ENCODE measurements at regions not wholly inside any gene's neighbourhood (a gene's known extent, or its start where the extent isn't known, plus 50 kb on each side); places are given as distances from the start of the nearest gene placed in this dataset.

DNA sequence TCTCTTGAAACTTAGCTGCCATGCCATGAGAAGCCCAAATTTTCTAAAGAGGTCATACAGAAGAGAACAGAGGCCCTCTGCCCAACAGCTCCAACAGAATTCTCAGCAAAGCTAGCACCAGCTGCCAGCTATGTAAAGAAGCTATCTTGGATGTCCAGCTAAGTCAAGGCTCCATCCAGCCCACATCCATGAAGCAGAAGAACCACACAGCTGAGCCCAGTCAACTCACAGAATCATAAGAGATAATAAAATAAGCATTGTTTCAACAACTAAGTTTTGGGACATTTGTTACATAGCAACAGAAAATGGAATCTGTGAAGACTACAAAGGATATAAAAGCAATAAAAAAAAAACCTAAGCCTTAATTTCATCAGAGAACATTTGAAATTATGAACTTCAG lies 434.3 kb downstream of the TXNL1 start:
- H3K9me3 ChIP-seq: peaks cover 0 to 9% (median 4%) of the 10 kb centered on the region in 4 donors
- no peak for DNase-seq
- no peaks in the 10 kb centered on the region for H3K4me1 ChIP-seq
- TF ChIP-seq POLR2AphosphoS5 (IDR thresholded peaks at IDR 0.05): no peak
- no peak for TF ChIP-seq EP300 (IDR thresholded peaks at IDR 0.05)
- no peak for TF ChIP-seq POLR2A (IDR thresholded peaks at IDR 0.05)
- TF ChIP-seq, protein P1, sequence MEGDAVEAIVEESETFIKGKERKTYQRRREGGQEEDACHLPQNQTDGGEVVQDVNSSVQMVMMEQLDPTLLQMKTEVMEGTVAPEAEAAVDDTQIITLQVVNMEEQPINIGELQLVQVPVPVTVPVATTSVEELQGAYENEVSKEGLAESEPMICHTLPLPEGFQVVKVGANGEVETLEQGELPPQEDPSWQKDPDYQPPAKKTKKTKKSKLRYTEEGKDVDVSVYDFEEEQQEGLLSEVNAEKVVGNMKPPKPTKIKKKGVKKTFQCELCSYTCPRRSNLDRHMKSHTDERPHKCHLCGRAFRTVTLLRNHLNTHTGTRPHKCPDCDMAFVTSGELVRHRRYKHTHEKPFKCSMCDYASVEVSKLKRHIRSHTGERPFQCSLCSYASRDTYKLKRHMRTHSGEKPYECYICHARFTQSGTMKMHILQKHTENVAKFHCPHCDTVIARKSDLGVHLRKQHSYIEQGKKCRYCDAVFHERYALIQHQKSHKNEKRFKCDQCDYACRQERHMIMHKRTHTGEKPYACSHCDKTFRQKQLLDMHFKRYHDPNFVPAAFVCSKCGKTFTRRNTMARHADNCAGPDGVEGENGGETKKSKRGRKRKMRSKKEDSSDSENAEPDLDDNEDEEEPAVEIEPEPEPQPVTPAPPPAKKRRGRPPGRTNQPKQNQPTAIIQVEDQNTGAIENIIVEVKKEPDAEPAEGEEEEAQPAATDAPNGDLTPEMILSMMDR (IDR thresholded peaks at IDR 0.05): no peak
- H3K27ac ChIP-seq: no peak overlapping the region
- no peak overlapping the region for H3K4me3 ChIP-seq
- no peaks in the 10 kb centered on the region for H3K36me3 ChIP-seq
- no peak for ATAC-seq (ENCODE audit: low FRiP score in 2 of 2)
- H3K27me3 ChIP-seq: no peaks in the 10 kb centered on the region

- TF ChIP-seq POLR2AphosphoS5 (IDR thresholded peaks at IDR 0.05) (no peak), POLR2A (IDR thresholded peaks at IDR 0.05) (no peak), EP300 (IDR thresholded peaks at IDR 0.05) (no peak)
- TF ChIP-seq, protein P1 (IDR thresholded peaks at IDR 0.05): no peak
- no peak for DNase-seq
- Histone ChIP-seq H3K36me3 (no peaks in the 10 kb centered on the region), H3K9me3 (peaks cover 0 to 9% (median 4%) of the 10 kb centered on the region in 4 donors), H3K4me3 (no peak overlapping the region), H3K4me1 (no peaks in the 10 kb centered on the region), H3K27ac (no peak overlapping the region), H3K27me3 (no peaks in the 10 kb centered on the region)
- 74 to 80% methylated on average over 3 of the region's 3 CpGs for WGBS, 2 donors
- ATAC-seq (ENCODE audit: low FRiP score in 2 of 2): no peak
These were observed 435.7 kb downstream of the TXNL1 start for GRCh38 chr18:56202678-56203077.

DNA sequence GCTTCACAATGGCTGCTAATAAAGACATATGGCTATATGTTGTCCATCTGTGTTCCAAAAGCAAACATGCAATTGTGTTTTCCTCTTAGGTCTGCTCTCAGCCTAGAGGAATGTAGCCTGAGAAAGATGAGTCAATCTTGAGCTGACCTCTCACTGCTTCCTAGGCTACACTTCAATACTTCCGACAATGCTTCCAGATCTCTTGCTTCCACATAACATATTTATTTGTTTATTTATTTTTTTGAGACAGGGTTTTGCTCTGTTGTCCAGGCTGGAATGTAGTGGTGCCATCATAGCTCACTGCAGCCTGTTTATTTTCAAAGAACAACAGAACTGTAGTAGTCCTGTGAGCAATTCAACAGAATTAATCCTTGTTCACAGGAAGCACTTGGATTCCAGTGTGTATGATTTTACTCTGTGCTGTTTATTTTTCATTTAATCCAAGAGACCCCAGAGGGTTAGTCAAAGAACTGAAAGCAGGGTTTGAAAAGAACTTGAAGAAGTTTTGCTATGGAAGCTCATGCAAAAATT lies 437.9 kb downstream of the TXNL1 start:
- H3K27me3 ChIP-seq: no peaks in the 10 kb centered on the region
- 61 to 82% methylated on average over 1 of the region's 1 CpG for WGBS, 2 donors
- no peak overlapping the region for H3K4me3 ChIP-seq
- peak overlapping the region in 2 of 4 donors; percentile 4 to 63 for H3K27ac ChIP-seq
- H3K36me3 ChIP-seq: no peaks in the 10 kb centered on the region
- ATAC-seq (ENCODE audit: low FRiP score in 2 of 2): peak; percentile 15 to 61
- peaks cover 0 to 9% (median 4%) of the 10 kb centered on the region in 4 donors for H3K9me3 ChIP-seq
- TF ChIP-seq POLR2AphosphoS5 (IDR thresholded peaks at IDR 0.05) (no peak), EP300 (IDR thresholded peaks at IDR 0.05) (no peak)
- DNase-seq: no peak
- H3K4me1 ChIP-seq: no peaks in the 10 kb centered on the region

DNA sequence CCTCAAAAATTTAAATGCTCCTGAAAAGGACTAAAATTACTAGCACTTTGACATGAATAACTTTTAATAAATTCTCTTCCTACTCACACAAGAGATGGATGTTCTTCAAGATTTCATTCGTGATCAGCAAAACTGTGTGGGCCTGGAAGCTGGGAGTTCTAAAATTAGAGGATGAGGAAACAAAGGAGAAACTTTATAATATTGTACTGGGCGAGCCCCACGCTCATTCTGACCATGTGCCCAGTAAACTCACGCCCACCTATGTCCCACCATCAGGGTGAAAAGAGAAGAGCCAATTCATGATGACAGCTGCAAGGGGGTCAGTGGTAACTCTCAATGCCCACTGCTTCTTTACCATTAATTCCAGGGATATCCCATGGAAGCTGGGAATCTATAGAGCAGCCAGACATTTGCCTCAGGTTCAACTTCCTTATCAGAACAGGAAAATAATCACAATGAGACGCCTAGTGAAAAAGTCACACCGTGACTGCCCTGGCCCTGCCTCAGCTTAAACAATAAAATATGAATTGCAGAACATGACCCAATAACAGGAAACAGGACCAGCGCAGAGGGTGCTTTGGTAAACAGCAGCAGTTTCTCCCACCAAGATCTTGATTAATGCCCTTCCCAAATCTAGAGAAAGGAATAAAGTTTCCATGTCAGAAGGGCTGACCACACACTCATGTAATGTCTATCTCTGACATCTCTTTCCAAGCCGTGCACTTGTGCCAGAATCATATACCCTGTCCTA lies 438.6 kb downstream of the TXNL1 start:
- Histone ChIP-seq H3K4me3 (no peak overlapping the region), H3K9me3 (peaks cover 0 to 9% (median 4%) of the 10 kb centered on the region in 4 donors), H3K4me1 (no peaks in the 10 kb centered on the region), H3K27me3 (no peaks in the 10 kb centered on the region), H3K36me3 (no peaks in the 10 kb centered on the region), H3K27ac (peak overlapping the region in 2 of 4 donors; percentile 4 to 63)
- no peak for ATAC-seq (ENCODE audit: low FRiP score in 2 of 2)
- TF ChIP-seq EP300 (IDR thresholded peaks at IDR 0.05) (no peak), POLR2A (IDR thresholded peaks at IDR 0.05) (no peak), POLR2AphosphoS5 (IDR thresholded peaks at IDR 0.05) (no peak)
- TF ChIP-seq, protein P1 (IDR thresholded peaks at IDR 0.05): no peak
- no peak for DNase-seq
- WGBS, 2 donors: 53 to 67% methylated on average over 8 of the region's 8 CpGs

GRCh38 chr18:56197241-56197859 lies 441.0 kb downstream of the TXNL1 start:
- DNase-seq: no peak
- H3K4me1 ChIP-seq: no peaks in the 10 kb centered on the region
- H3K27me3 ChIP-seq: no peaks in the 10 kb centered on the region
- no peaks in the 10 kb centered on the region for H3K9me3 ChIP-seq
- 71 to 73% methylated on average over 6 of the region's 6 CpGs for WGBS, 2 donors
- no peak for ATAC-seq (ENCODE audit: low FRiP score in 2 of 2)
- H3K36me3 ChIP-seq: no peaks in the 10 kb centered on the region
- H3K27ac ChIP-seq: no peak overlapping the region
- TF ChIP-seq EP300 (IDR thresholded peaks at IDR 0.05) (no peak), POLR2A (IDR thresholded peaks at IDR 0.05) (no peak), POLR2AphosphoS5 (IDR thresholded peaks at IDR 0.05) (no peak)
- TF ChIP-seq, protein P1 (IDR thresholded peaks at IDR 0.05): no peak
- no peak overlapping the region for H3K4me3 ChIP-seq
